ENCODE measurements at regions not wholly inside any gene's neighbourhood (a gene's known extent, or its start where the extent isn't known, plus 50 kb on each side); places are given as distances from the start of the nearest gene placed in this dataset.

- no peak overlapping the region for H3K4me3 ChIP-seq (ENCODE audit: insufficient read depth, low read depth, low read length)
- peaks cover 7% of the 10 kb centered on the region; the same call in 1 of the 2 replicates for H3K27me3 ChIP-seq (ENCODE audit: control insufficient read depth, insufficient read depth, low read length)
- no peak overlapping the region for H2BK15ac ChIP-seq (ENCODE audit: low read depth, low read length)
- no peak overlapping the region for H3K27ac ChIP-seq (ENCODE audit: insufficient read depth, low read length)
- DNase-seq = no peak
- H3K9me3 ChIP-seq (ENCODE audit: control insufficient read depth, insufficient read depth, low read length) = no peaks in the 10 kb centered on the region
- no peak overlapping the region for H3K56ac ChIP-seq (ENCODE audit: extremely low read depth, insufficient read depth, low read length)
- no TSS peak for BruUV-seq (replicated peaks)
- H4K5ac ChIP-seq (ENCODE audit: low read depth, low read length) = no peak overlapping the region
- no CpG with 5 or more reads among the region's 4 CpGs for WGBS, 2 experiments (ENCODE audit: extremely low coverage in 2 of 2, insufficient read length in 1 of 2)
- H3K18ac ChIP-seq (ENCODE audit: low read depth, low read length) = no peak overlapping the region
- H3K4me2 ChIP-seq (ENCODE audit: low read depth, low read length) = no peak overlapping the region
- H2BK120ac ChIP-seq (ENCODE audit: low read depth, low read length) = no peak overlapping the region
- H2AK9ac ChIP-seq (replicated peaks; ENCODE audit: low read depth, low read length, poor library complexity) = no peak overlapping the region
- dilution Hi-C loops (cut with HindIII; ENCODE audit: low sequenced_read_pairs, unreplicated experiment) = no loop called here
- H2BK5ac ChIP-seq (ENCODE audit: low read depth, low read length, poor library complexity, severe bottlenecking) = no peak overlapping the region
- no peaks in the 10 kb centered on the region for H3K36me3 ChIP-seq (ENCODE audit: control insufficient read depth, insufficient read depth, low read length)
- CTCF ChIA-PET = no interaction called here
- no peak overlapping the region for H2BK20ac ChIP-seq (ENCODE audit: low read depth, low read length)
- TF ChIP-seq NFE2L2 (IDR thresholded peaks at IDR 0.05; ENCODE audit: low read depth, low read length) (no peak), SMC3 (IDR thresholded peaks at IDR 0.05; ENCODE audit: low read depth, low read length) (no peak), MXI1 (IDR thresholded peaks at IDR 0.05; ENCODE audit: borderline replicate concordance, low read depth, low read length) (no peak), CEBPB (IDR thresholded peaks at IDR 0.05; ENCODE audit: low read depth, low read length) (no peak), RFX5 (IDR thresholded peaks at IDR 0.05; ENCODE audit: low read depth, low read length) (no peak), MAZ (IDR thresholded peaks at IDR 0.05; ENCODE audit: borderline replicate concordance, low read depth, low read length) (no peak), MAFK (IDR thresholded peaks at IDR 0.05; ENCODE audit: low read depth, low read length) (no peak)
- POLR2A ChIA-PET (ENCODE audit: unreplicated experiment) = no interaction called here
- no peak overlapping the region for H3K23ac ChIP-seq (ENCODE audit: low read depth, low read length)
- no peak for ATAC-seq (ENCODE audit: low read depth)
- H4K8ac ChIP-seq (ENCODE audit: low read depth in 2 of 2, low read length in 2 of 2) = no peak overlapping the region
- H4K20me1 ChIP-seq (ENCODE audit: insufficient read depth, low read length) = no peaks in the 10 kb centered on the region
- no peak overlapping the region for H3K9ac ChIP-seq (ENCODE audit: low read depth, low read length)
- H3K14ac ChIP-seq (replicated peaks; ENCODE audit: low read depth, low read length) = no peak overlapping the region
- no peaks in the 10 kb centered on the region for H3K9me1 ChIP-seq (ENCODE audit: insufficient read depth, low read length)
- intact Hi-C loops (cut with micrococcal nuclease) = no loop called here
- H3K4ac ChIP-seq (ENCODE audit: low read depth, low read length) = no peak overlapping the region
- no peak overlapping the region for H4K91ac ChIP-seq (ENCODE audit: insufficient read depth, low read depth, low read length)
- no peak overlapping the region for H2AFZ ChIP-seq (replicated peaks; ENCODE audit: low read length, poor library complexity)
- in situ Hi-C loops (cut with MboI; ENCODE audit: low sequenced_read_pairs) = no loop called here
- H3K4me1 ChIP-seq (ENCODE audit: control insufficient read depth, insufficient read depth, low read length) = no peaks in the 10 kb centered on the region
- H2AK5ac ChIP-seq (ENCODE audit: low read depth, low read length) = no peak overlapping the region
- no peaks in the 10 kb centered on the region for H3K79me1 ChIP-seq (ENCODE audit: low read depth in 1 of 2, low read length in 2 of 2)
Measured at GRCh38 chr12:58163021-58163420, 221.7 kb downstream of the ATP23 start.
